ENCODE measurements at regions not wholly inside any gene's neighbourhood (a gene's known extent, or its start where the extent isn't known, plus 50 kb on each side); places are given as distances from the start of the nearest gene placed in this dataset.

GRCh38 chr2:204012072-204012653 is 75.6 kb downstream of the ICOS start:
- DNase-seq (ENCODE audit: low spot score) = no peak

- no peak for DNase-seq (ENCODE audit: low spot score)
These were observed 78.7 kb downstream of the ICOS start for GRCh38 chr2:204015118-204015843.

GRCh38 chr2:204018717-204019116 is 82.2 kb downstream of the ICOS start:
- DNase-seq (ENCODE audit: low spot score) = no peak

GRCh38 chr2:204019572-204020501 is 83.3 kb downstream of the ICOS start:
- peak; percentile 54 for DNase-seq (ENCODE audit: low spot score)

- DNase-seq (ENCODE audit: low spot score) = no peak
These were observed 84.9 kb downstream of the ICOS start for GRCh38 chr2:204021290-204022081.

GRCh38 chr2:204022550-204022949 is 86.0 kb downstream of the ICOS start:
- no peak for DNase-seq (ENCODE audit: low spot score)

- no peak for DNase-seq (ENCODE audit: low spot score)
These were observed 86.5 kb downstream of the ICOS start for GRCh38 chr2:204023088-204023487.

- DNase-seq (ENCODE audit: low spot score) = peak; percentile 29
These were observed 87.9 kb downstream of the ICOS start for GRCh38 chr2:204024503-204024902.

GRCh38 chr2:204024906-204025475 is 88.4 kb downstream of the ICOS start:
- DNase-seq (ENCODE audit: low spot score) = no peak

GRCh38 chr2:204026294-204026693 is 89.7 kb downstream of the ICOS start:
- DNase-seq (ENCODE audit: low spot score) = no peak

GRCh38 chr2:204027091-204027490 is 90.5 kb downstream of the ICOS start:
- DNase-seq (ENCODE audit: low spot score) = peak; percentile 65

- no peak for DNase-seq (ENCODE audit: low spot score)
These were observed 93.8 kb downstream of the ICOS start for GRCh38 chr2:204030322-204030721.

- no peak for DNase-seq (ENCODE audit: low spot score)
These were observed 94.5 kb downstream of the ICOS start for GRCh38 chr2:204031056-204031455.

- no peak for DNase-seq (ENCODE audit: low spot score)
These were observed 95.7 kb downstream of the ICOS start for GRCh38 chr2:204032301-204032700.

GRCh38 chr2:204033611-204034495 is 97.3 kb downstream of the ICOS start:
- DNase-seq (ENCODE audit: low spot score) = no peak

- no peak for DNase-seq (ENCODE audit: low spot score)
These were observed 100.1 kb downstream of the ICOS start for GRCh38 chr2:204036706-204037105.

- no peak for DNase-seq (ENCODE audit: low spot score)
These were observed 100.7 kb downstream of the ICOS start for GRCh38 chr2:204037286-204037685.

GRCh38 chr2:204039298-204039838 is 102.8 kb downstream of the ICOS start:
- no peak for DNase-seq (ENCODE audit: low spot score)

GRCh38 chr2:204040016-204040415 is 103.5 kb downstream of the ICOS start:
- DNase-seq (ENCODE audit: low spot score) = no peak

- DNase-seq (ENCODE audit: low spot score) = no peak
These were observed 105.8 kb downstream of the ICOS start for GRCh38 chr2:204042401-204042800.

Measured in CD4-positive, alpha-beta T cell treated with Interleukin-2 at 100 ng/mL for 4 hours (primary cell).